ENCODE measurements at regions not wholly inside any gene's neighbourhood (a gene's known extent, or its start where the extent isn't known, plus 50 kb on each side); places are given as distances from the start of the nearest gene placed in this dataset.

DNA sequence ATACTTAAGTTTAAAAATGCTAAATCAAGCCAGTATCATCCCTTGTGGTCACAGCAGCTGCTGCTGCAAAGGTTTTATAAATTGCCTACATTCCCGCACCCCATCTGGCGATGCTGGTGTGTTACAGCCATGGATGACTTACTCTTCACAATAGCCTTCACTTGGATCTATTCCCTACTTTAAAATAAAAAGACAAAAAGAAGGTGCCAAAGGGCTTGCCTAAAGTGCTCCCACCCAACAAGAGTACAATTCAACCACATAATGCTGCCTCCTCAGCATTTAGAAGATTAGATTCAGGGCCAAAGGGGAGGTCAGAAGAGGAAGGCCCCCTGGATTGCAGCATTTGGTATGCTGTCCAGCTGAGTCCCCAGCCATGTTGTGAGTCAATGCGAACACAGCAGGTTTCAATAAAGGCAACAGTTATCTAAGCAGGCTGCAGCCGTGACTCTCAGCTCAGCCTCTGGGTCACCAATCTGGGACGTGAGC is 176.1 kb downstream of the DAD1 start:
- peak; percentile 51 for DNase-seq

DNA sequence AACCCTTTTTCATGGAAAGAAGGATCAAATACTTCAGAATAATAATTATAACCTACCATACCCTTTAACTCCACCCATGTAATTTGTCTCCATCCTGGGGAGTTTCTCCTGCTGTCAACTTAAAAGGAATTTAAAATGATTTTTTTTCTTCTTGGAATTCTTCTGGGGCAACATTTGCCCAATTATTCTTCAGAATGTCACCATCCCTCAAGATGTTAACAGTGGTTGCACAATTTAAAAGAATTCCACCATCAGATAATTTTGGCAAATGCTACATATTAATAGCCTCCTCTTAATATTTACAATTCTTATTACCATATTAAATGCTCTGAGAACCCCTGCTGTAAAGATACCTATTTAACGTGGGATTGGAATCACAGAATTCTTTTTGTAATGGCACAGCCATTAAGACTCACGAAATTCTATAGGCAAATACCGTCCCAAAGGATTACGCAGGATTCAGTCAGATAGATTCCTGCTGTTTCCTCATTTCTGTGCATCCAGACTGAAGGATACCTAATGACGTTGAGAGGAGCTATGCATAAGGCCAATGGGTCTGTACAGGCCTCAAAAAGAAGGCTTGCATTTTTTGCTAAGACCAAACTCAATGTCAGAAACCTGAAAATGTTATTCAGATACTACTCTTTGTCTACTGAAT is 177.5 kb downstream of the DAD1 start:
- DNase-seq = no peak

DNA sequence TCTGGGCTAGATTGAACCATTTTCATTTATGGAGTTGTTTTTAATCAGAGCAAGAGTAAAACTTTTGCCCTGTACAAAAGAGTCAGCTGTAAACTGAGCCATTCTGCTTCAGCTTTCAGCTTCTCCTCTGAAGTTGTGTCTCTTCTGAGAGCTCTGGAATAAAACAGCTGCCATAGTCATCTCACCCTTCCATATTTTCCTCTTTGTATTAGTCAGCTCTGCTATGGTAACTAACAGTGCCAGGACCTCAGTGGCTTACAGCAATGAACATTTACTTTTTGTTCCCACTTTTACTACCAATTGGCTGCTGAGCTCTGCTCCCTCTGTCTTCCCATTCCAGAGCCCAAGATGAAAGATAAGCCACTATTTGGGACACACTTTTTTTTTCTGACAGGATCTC is 178.5 kb downstream of the DAD1 start:
- DNase-seq = no peak

DNA sequence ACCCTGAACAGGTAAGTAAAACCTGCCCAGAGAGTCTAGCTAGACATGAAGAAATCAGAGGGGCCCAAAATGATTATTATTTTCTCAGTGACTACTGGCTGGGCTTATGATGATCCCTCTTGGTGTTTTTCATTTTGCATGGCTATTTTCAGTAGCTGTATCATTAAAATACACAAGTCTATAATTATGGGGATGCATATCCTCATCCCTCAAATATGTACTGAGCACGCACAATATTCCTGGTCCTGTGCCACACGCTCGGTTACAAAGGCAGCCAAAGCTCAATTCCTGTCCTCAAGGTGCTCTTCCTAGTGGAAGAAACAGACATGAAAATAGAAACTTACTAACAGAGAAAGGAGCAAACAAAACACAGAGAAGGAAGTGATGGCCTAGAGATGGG is 180.0 kb downstream of the DAD1 start:
- no peak for DNase-seq

DNA sequence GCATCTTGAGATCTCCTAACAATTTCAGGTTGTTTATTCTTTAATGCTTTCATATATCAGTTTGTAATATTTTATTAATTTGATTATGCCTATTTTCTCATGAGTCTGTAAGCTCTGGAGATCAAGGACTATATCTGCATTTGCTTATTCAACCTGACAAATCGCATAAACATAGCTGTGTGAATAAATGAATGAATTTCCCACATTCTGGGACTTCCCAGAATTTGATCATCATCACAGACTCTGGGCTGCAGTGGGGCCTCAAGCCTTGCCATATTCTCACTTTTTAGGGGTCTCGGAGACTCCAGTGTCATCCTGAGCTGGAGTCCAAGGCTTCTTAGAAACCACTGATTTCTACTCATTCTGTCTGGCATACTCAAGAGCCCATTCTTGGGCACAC is 180.5 kb downstream of the DAD1 start:
- no peak for DNase-seq

DNA sequence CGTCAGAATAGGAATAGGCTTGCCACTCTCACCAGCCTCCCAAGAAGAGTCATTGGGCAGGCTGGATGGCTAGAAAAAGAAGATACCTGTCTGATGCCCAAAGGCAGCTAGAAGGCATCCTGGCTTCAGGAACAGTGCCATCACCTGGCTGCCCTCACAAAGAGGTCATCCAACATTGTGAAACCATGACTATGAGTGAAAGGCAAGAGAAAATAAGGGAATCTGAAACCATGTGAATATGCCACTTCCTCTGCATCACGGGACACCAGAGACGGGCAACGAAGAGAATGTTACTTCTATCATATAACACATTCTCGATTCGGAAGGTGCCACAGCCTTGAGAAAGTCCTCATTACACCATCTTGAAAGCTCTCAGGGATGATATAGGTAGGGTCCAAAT is 182.0 kb downstream of the DAD1 start:
- no peak for DNase-seq

DNA sequence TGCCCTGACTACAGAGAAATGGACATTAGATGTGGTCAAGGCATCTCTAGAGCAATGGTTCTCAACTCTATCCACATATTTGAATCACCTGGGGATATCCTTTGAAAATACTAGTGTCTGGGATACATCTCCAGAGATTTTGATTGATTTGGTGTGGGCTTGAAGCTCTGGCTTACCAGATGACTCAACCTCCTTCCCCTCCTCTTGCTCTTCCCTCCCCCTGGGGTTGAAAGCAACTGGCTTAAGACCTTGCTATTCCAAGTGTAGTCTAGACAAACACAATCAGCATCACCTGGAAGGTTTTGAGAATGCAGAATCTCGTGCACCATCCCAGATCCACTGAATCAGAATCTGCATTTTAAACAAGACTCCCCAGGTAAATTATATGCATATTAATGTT is 183.8 kb downstream of the DAD1 start:
- no peak for DNase-seq

DNA sequence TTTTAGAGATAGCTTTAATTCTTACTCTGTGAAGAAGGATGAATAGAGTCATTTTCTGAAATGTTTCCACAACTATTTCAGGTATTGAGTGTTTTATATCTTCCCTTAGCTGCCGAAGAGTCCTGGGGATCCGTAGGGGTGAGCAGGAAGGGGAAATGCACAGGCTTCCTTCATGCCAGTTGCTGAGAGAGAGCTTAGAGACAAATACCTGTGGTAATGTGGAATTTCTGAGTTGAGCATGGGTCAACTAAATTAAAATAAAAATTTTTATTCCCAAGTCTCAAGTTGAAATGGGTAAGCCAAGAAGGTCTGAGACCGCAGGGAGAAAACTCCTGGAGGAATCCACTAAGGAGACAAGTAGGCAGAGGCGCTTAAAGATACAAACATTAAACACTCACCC is 185.7 kb downstream of the DAD1 start:
- DNase-seq = no peak

DNA sequence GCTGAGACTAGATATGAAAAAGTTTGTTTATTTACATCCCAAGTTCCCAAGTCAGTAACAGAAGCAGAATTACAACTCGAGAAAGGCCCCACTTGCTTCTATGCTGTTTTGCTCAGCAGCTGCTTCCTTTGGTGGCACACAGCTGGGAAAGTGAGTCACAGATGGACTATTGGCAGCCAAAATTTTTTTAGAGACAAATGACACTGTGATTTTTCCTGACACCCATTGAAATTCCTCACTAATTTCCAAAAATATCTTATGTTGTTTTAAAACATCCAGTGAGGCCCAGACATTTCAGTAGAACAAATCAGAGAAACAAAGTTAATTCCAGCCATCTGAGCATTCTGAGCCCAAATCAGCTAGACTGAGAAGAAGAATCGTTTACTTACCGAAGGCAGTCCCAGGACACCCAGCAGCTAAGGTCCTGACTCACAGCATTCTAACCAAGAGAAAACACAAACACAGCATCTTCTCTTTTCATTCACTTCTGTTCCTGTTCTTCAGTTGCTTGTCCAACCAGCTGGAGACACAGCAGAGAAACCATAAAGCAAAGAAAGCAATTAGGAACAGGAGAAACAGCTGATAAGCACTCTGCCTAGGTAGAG is 188.3 kb downstream of the DAD1 start:
- DNase-seq = no peak

DNA sequence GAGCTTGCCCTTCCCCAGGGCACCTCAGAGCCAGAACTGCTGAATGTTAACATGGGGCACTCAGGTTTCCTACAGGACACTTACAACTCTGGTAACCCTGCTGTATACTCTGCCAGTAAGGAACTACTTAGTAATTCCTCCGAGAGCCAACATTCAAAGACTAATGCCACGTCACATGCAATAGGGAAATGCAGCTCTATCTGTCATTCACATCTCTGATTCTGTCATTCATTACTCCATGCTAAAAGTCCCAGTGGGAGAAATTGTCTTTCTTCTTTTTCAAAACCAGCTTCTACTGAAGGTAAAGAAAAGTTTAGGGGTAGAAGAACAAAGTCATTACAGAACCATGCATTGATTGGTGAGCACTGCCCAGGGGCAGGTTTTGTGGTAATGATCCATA is 189.2 kb downstream of the DAD1 start:
- no peak for DNase-seq

DNA sequence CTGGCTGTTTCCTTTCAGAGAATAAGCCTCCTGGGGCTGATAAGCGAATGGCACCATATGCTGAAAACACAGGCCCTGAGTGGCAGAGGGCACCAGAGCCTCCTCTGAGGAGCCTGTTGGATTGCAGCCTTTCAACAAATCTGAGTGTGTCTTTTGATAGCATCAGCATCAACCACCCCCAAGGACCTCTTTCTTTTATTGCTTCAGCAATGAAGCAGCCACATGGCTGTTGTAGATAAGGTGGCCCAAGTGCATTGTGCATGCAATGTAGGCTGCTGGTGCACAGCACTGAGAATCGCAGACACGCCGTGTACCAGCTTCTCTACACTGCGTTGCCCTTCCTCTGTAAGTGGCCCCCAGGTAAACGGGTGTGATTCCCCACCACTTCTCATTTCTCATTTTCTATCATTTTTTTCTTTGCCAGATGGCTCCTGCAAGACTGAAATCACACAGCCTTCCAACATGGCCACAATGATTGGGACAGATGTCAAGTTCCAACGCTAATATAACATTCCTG is 191.7 kb downstream of the DAD1 start:
- DNase-seq = no peak

DNA sequence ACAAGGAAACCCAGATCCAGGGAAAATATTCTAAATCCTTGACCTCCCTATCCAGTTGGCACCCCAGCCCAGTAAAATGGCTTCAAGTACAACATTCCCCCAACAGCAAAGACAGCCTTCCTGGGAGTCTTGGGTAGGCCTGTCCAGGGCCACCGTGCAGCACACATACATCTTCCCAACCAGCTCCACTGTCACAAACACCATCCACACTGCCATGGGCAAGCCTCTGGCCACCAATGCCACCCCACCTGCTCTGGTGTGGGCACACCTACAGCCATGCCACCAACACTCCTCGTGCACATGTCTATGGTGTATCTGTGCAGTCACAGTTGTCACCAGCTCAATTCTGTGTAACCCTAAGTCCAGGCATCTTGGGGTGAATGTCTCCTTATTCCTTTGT is 193.2 kb downstream of the DAD1 start:
- DNase-seq = no peak

DNA sequence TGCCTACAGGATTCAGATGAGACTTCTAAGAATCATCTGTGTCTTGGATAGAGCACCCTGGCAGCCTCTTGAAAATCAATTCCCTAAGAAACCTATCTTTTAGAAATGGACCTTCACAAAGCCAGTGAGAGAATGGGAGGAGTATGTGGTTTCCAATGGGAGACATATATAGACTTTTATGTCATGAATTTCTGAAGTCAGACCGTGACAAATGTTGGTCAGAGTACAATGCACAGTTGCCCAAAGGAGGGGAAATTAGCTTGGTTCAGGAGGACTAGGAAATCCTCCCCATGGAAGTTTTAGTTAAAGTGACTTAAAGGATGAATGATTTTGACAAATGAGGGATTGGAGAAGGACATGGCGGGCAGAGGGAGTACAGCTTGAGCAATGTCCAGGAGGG is 194.4 kb downstream of the DAD1 start:
- DNase-seq = no peak

DNA sequence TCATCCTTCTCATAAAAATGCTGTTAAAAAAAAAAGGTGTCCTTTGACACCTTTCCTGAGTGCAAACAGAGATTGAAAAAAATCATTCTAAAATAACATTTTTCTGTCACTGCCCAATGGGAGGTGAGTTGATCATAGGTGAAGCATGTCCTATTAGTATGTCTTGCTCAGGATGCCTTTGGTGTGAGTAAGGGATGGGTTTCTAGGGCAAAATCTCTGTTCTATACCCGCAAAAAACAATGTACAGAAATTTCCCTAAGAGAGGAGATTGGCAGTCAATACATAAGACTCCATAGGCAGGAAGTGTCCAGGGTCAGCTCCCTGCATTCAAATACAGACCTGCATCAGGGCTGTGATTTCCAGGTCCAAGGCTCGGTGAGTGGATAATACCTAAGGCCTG is 195.2 kb downstream of the DAD1 start:
- no peak for DNase-seq

DNA sequence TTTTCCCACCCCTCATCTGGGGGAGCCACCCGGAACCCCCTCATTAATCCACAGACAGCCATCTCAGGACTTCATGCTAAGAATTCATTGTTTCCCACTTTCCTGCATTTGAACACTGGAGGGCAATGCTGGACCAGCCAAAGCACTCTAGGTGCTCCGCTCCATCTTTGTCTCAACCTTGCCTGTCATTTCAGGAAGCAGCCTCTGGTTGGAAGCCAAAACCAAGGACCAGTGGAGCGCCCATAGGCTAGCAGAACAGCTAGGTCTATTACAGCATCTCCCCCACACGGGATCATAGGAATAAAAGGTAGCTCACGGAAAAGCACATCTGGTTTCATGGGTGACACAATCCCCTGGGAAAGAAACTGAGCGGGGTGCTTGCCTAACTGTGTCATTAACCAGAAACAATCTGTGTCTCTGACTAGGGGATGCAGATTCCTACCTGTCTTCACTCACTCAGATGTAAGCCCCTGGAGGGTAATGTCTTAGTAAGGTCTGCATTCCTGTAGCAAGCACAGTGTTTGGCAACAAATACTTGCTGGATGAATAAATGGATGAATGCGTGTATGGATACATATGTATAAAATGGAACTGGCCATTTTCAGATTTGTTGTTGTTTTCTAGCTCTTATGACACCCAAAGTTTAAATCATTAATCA is 197.0 kb downstream of the DAD1 start:
- DNase-seq = peak; percentile 67

DNA sequence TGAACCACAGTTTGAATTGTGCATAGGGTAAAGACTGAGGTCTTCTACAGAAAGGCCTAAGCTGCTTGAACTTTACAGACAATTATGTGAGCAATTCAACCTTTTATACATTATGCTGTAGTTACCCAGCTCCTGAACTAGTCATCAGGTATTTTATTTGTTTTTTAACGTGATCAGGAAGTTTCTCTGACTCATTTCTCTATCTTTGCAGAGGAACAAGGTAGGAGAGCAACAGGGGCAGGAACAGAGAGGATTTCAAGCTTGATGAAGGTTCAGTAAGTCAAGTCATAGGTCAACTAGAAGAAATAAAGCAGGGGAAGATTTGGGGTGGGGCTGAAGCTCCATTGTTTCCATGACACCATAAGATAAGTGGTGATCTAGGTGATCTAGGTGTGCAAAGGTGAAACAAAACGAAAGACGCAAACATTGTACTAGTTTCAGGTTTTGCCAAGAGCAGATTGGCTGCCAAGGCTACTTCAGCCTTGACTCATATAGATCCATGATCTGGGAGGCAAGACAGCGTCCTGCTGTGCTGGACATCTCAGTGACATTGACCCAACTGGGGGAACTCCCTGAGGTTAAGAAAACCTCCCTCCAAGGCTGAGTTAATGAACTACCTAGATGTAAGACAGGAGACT is 198.1 kb downstream of the DAD1 start:
- no peak for DNase-seq

DNA sequence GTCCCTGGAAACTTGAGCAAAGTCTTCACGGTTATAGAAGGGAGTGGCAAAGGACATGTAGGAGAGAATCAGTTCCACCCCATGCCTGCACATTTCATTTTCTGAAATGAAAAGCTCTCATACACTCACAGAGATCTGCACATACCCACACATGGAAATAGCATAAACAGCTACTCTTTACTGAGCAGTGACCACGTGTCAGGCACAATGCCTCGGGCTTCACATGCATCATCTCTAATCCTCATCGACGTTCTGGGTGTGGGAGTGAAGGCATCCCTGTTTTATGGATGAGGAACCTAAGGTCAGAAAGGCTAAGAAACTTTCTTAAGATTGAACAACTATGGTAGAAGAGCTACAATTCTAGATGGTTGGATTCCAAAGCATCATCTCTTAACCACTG is 198.8 kb downstream of the DAD1 start:
- DNase-seq = no peak

DNA sequence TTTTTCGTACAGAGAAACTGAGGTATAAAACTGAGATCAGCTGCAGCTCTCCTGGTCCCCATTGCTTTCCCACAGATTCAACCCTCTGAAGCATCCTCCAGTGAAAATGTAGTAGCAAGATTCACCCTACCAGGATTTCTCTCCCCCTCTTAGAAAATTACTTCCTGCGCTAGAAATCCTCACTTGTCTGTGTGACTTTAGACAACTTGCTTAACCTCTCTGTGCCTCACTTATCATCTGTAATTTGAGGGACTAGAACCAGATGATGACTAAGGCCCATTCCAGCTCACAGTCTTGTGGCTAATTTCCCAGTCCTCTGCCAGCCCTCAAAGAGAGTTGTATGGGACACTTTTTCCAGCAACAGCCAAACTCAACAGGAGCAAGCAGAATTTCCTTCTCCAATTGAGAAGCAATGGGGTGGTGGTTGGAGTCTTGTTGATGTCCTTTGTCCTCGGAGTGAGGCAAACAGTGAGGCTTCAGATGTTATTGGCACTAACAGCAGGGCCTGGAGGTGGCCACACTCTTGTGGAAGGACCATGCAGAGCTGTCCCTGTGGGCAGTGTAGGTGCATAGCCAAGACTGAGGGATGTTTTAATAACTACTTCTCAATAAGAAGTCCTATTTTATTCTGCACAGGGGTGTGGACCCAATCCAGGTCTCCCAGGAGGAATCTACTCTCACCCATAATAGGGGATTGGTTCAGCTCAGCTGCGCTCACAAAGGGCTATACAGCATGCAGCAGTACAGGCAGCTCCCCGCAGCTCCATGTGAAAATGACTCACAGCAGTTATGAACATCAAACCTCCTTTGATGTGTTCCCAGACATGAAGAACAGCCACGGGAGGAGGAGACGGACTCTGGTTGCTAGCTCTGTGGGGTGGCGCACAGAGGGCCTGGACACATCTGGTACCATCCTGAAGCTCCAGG is 200.1 kb downstream of the DAD1 start:
- DNase-seq = no peak

DNA sequence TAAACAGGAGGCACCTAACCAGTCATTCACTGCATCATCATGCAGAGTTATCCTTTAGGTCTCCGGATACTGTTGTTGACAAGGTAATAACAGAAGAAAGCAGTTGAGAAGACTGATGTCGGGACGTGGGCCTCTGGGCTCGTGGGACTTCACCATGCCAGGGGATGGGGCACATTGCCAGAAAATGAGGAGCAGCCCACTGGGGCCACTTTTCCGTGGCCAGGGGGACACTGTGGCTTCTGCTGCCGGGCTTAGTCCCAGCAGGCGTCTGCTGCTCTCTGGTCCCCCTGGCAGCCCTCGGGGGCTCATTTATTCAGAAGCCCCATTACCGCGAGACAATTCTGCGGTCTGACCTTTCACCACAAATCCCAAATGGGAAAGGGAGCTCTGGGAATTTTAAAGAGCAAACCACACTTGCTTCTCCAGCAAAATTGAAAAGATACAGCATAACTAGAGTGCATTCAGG is 201.2 kb downstream of the DAD1 start:
- DNase-seq = no peak

DNA sequence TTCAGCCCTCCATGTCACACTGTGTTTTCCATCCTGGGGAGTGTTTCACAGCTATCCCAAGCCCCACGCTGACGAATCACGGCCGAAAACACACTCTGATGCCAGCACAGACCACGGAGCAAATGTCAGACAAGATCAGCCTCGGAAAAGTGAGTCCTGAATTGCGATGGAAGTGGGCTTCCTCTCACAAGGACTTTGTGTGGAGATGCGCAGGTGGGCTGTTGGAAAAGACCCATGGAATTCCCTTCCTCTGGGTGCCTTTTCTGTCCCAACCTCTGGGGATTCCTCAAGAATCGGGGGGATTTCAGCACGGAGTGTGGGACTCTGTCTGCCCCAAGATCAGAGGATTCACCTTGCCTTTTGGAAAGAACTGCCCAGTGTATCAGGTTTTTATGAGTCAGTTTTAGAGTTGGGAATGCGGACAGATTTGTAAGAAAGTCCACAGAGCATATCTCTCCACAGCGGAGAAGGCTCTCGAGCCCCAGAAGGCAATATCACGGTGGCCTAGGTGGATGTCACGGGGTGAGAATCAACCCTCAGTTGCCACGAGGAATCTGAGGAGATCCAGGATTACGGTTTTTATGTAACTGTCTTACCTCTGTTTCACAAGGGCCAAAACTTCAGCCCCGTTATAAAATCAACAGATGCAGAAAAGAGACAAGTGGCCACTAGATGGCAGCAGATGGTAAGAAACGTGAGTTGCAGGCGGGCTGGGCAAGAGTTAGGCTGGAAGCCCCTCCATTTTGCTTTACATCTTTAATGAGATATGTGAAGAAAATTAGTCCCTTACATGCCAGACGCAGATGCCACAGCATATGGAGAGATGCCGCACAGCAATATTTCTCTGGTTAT is 201.9 kb downstream of the DAD1 start:
- peak; percentile 76 for DNase-seq

DNA sequence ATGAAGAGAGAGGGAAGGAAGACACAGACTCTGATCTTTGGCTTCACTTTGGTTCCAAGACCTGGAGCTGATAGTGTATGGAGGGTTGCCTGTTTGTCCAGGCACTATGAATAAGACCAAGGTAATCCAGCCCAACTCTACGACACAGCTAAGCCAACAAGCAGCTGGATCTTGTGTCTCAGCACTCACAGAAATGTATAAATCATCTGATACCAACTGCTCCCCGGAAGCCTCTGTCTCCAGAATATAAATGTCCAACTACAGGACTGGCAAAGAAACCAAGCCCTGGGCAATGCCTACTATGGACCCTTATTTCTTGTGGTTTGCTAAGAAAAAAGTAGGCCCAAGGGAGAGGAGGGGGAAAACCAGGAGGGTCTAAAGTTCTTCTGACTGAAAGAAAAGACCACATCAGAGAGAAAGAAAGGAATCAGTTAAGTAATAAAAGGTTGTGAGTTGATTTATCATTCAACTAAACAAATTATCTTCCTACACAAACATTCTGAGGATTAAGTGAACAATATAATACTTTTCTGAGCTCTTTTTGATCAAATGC is 204.0 kb downstream of the DAD1 start:
- no peak for DNase-seq

Measured in NCI-H446 treated with DMSO at 0.1 percent for 48 hours (cell line).